ENCODE measurements at regions not wholly inside any gene's neighbourhood (a gene's known extent, or its start where the extent isn't known, plus 50 kb on each side); places are given as distances from the start of the nearest gene placed in this dataset.

DNA sequence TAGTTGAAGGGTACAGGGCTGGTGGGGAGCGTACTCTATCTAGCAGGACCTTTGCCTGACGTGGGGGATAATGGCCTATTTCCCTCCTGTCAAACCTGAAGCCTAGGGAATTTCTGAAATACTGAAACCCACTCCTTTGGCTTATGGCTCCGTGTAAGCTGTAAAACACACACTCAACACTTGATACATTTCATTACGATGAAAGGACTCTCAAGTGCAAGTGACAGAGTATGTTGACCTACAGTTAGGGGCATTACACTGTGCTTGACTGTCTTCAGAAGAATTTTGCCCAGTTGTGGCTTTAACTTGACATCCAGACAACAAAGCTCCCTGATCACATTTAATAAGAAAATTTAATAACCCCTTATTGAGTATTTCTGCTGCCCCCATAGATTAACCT is 194.3 kb downstream of the BAMBI start:
- TF ChIP-seq, protein P1, sequence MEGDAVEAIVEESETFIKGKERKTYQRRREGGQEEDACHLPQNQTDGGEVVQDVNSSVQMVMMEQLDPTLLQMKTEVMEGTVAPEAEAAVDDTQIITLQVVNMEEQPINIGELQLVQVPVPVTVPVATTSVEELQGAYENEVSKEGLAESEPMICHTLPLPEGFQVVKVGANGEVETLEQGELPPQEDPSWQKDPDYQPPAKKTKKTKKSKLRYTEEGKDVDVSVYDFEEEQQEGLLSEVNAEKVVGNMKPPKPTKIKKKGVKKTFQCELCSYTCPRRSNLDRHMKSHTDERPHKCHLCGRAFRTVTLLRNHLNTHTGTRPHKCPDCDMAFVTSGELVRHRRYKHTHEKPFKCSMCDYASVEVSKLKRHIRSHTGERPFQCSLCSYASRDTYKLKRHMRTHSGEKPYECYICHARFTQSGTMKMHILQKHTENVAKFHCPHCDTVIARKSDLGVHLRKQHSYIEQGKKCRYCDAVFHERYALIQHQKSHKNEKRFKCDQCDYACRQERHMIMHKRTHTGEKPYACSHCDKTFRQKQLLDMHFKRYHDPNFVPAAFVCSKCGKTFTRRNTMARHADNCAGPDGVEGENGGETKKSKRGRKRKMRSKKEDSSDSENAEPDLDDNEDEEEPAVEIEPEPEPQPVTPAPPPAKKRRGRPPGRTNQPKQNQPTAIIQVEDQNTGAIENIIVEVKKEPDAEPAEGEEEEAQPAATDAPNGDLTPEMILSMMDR (IDR thresholded peaks at IDR 0.05; ENCODE audit: insufficient read depth, low read length) = no peak
- no peak for DNase-seq (ENCODE audit: low read depth)
- no peak overlapping the region for H3K4me3 ChIP-seq (ENCODE audit: low read depth, low read length)

DNA sequence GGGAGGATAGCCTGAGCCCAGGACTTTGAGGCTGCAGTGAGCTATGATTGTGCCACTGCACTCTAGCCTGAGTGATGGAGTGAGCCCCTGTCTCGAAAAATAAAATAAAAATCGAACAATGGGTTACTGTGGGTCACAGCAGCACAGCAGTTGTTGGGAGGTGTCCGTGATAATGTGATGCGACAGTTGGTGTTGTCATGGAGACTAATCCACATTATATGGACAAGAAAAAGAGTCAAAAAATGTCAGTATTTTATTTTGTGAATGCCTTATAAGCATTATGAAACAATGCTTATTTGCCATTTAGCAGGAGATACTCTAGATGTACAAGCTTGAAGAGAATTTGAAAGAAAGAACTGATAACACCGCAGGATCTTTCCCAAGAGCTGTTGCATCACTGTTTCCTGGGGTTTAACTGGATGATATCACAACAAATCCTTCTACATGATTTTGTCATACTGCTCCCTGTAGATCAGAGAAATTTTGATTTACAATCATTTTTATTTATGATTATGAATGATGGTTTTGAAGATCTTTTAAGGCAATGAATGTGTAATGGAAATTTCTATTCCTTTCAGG is 195.4 kb downstream of the BAMBI start:
- DNase-seq (ENCODE audit: low read depth) = peak; percentile 24
- no peak overlapping the region for H3K4me3 ChIP-seq (ENCODE audit: low read depth, low read length)
- TF ChIP-seq, protein P1 (IDR thresholded peaks at IDR 0.05; ENCODE audit: insufficient read depth, low read length) = no peak

DNA sequence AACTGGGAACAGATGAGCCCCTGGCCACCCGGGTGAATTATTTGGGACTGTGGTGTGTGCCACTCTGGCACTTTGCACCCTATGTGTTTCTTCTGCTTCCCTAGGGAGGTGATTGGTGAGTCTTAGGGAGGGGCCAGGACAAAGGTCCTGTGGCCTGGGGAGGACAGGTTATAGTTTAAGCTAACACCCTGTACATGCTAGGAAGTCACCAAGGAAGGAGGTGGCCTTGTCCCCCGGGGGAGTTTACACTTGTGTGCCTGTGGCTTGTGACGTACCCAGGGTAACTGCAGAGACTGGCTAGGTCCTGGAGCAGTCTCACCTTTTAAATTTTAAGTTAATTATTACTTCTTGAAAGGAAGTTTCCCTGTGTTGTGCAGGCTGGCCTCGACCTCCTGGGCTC is 196.2 kb downstream of the BAMBI start:
- DNase-seq (ENCODE audit: low read depth) = no peak
- H3K4me3 ChIP-seq (ENCODE audit: low read depth, low read length) = no peak overlapping the region
- TF ChIP-seq, protein P1 (IDR thresholded peaks at IDR 0.05; ENCODE audit: insufficient read depth, low read length) = no peak

GRCh38 chr10:28874210-28874609 is 196.9 kb downstream of the BAMBI start:
- DNase-seq (ENCODE audit: low read depth) = no peak
- TF ChIP-seq, protein P1 (IDR thresholded peaks at IDR 0.05; ENCODE audit: insufficient read depth, low read length) = no peak
- no peak overlapping the region for H3K4me3 ChIP-seq (ENCODE audit: low read depth, low read length)

GRCh38 chr10:28875549-28876081 is 198.3 kb downstream of the BAMBI start:
- TF ChIP-seq, protein P1 (IDR thresholded peaks at IDR 0.05; ENCODE audit: insufficient read depth, low read length) = no peak
- DNase-seq (ENCODE audit: low read depth) = no peak
- H3K4me3 ChIP-seq (ENCODE audit: low read depth, low read length) = no peak overlapping the region

DNA sequence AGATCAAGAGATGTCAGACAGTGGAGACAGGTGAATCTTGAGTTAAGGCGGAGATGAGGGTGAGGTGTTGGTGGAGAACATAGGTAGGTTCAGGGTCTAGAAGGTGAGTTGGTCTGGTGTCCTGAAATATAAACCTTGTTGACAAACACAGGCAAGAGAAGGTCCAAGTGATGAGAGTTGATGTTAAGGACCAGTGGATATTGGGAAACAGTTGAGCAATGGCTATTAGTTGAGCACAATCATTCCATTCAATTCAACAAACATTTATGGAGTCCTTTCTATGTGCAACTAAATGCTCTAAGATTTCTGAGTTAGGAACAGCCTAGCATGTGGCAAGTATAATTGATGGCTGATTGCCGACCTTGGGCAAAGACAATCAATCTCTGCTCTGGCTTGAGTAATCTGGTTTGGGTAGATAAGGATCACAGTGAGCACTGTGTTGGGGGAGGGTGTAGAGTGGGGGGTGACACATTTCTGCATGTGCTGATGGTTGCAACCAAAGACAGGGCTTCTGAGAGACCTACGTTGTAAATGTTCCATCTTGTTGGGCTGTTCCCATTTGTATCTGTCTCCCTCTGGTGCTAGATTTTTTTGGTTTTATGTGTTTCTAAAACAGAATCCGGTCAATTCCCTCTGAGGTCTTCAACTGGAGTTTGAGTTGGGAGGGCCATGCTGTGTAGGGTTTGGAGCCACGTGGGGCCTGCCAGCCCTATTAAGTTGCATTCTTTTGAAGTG is 201.1 kb downstream of the BAMBI start:
- H3K4me3 ChIP-seq (ENCODE audit: low read depth, low read length) = no peak overlapping the region
- DNase-seq (ENCODE audit: low read depth) = no peak
- TF ChIP-seq, protein P1 (IDR thresholded peaks at IDR 0.05; ENCODE audit: insufficient read depth, low read length) = no peak
